Activated naive CD8-positive, alpha-beta T cell treated with anti-CD3 and anti-CD28 coated beads, Interleukin-2, amount 50 U/mL, for 24 hours (primary cell): ENCODE measurements at regions not wholly inside any gene's neighbourhood (a gene's known extent, or its start where the extent isn't known, plus 50 kb on each side); places are given as distances from the start of the nearest gene placed in this dataset.
"Not testable (repeated sequence)": the region's sequence is repeated elsewhere in the genome, so short reads cannot be mapped to it uniquely, and the experiment has no call there.

Source experiments
- ATAC-seq: fragments of 150-1000 bp; cut with Tn5 transposase; one replicate; pipeline ENCODE4 v1.10.0; 2021
- DNase-seq: peaks from one replicate; pipeline ENCODE4 v3.0.0; 2021
- H3K27ac Mint-ChIP-seq: one replicate; pipeline ENCODE4 v1.8.0; 2021; ENCODE audit warnings: mild to moderate bottlenecking, mixed read lengths
- H3K27me3 Mint-ChIP-seq: one replicate; pipeline ENCODE4 v1.8.0; 2021; ENCODE audit warnings: mixed read lengths
- H3K36me3 Mint-ChIP-seq: one replicate; pipeline ENCODE4 v1.8.0; 2021; ENCODE audit warnings: low read depth, mixed read lengths
- H3K4me1 Mint-ChIP-seq: one replicate; pipeline ENCODE4 v1.8.0; 2021; ENCODE audit warnings: mixed read lengths
- H3K4me3 Mint-ChIP-seq: one replicate; pipeline ENCODE4 v1.8.0; 2021; ENCODE audit warnings: mild to moderate bottlenecking, moderate library complexity, mixed read lengths
- H3K9me3 Mint-ChIP-seq: one replicate; pipeline ENCODE4 v1.8.0; 2021; ENCODE audit warnings: mixed read lengths

DNA sequence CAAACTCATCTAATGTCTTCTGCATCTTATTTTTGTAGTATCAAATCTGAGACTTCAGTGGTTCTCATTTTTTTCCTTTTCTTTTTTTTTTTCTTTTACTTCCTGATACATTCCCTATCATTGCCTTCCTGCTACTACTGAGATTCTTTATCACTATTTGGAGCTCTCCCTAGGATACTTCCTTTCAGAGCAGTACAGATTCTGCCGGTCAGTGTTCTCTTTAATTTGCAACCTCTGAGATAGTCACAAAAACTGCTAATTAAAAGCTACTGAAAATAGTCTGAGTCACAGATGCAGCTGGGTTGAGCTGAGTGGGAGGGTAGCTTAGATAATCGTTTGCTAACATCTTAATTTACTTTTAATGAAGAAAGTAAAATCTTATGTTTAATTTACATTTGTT is 1279.7 kb downstream of the ARAP2 start:
- H3K4me1 Mint-ChIP-seq = no peaks in the 10 kb centered on the region
- no peaks in the 10 kb centered on the region for H3K9me3 Mint-ChIP-seq
- DNase-seq (no peak), ATAC-seq (no peak)
- H3K27ac Mint-ChIP-seq = no peak overlapping the region
- no peaks in the 10 kb centered on the region for H3K36me3 Mint-ChIP-seq
- no peak overlapping the region for H3K4me3 Mint-ChIP-seq
- no peaks in the 10 kb centered on the region for H3K27me3 Mint-ChIP-seq

DNA sequence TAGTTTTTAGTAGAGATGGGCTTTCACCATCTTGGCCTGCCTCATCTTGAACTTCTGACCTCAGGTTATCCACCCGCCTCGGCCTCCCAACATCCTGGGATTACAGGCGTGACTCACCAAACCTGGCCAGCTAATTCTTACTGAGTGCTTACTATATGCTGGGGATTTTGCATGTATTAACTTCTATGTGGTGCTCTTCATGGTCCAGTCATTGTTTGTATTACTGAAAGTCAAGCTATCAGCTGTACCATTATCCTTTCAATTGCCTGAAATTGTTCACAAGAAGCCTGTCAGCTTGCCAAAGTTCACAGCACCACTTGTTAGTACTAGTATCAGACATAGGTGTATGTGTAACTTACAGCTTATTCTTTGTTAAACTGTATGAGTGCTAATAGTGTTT is 1272.1 kb downstream of the ARAP2 start:
- no peaks in the 10 kb centered on the region for H3K27me3 Mint-ChIP-seq
- no peak overlapping the region for H3K4me3 Mint-ChIP-seq
- H3K27ac Mint-ChIP-seq = no peak overlapping the region
- no peaks in the 10 kb centered on the region for H3K36me3 Mint-ChIP-seq
- H3K9me3 Mint-ChIP-seq = peaks cover 4% of the 10 kb centered on the region
- no peaks in the 10 kb centered on the region for H3K4me1 Mint-ChIP-seq
- ATAC-seq (no peak), DNase-seq (no peak)

DNA sequence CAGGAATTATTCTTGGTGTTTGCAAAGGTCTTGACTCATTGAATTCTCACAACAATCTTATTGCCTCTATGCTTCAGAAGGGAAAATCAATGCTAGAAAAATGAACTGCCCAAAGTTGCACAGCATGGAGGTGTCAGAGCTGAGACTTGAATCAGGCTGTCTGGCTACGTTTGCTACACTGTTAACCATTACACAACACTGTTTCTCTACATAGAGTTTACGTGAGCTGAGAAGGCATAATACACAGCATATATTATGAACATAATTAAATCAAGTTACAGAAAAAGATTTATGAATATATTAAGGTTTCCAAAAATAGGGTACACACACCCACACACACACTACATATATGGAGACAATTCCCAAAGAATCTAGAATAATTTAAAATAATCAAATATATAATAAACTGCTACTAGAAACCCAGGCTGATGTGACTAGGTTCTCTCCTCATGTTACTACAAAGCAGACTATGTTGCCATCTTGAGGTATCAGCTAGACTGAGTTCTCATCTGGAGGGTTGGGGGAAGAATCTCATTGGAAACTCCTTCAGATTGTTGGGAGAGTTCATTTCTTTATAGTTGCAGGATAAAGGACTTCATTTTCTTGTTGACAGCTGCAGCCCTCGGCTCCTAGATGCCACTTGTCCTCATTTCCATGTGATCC is 1270.5 kb downstream of the ARAP2 start:
- no peak for DNase-seq
- H3K4me1 Mint-ChIP-seq = no peaks in the 10 kb centered on the region
- H3K36me3 Mint-ChIP-seq = no peaks in the 10 kb centered on the region
- ATAC-seq = no peak
- peaks cover 5% of the 10 kb centered on the region for H3K9me3 Mint-ChIP-seq
- no peaks in the 10 kb centered on the region for H3K27me3 Mint-ChIP-seq
- H3K4me3 Mint-ChIP-seq = no peak overlapping the region
- no peak overlapping the region for H3K27ac Mint-ChIP-seq

DNA sequence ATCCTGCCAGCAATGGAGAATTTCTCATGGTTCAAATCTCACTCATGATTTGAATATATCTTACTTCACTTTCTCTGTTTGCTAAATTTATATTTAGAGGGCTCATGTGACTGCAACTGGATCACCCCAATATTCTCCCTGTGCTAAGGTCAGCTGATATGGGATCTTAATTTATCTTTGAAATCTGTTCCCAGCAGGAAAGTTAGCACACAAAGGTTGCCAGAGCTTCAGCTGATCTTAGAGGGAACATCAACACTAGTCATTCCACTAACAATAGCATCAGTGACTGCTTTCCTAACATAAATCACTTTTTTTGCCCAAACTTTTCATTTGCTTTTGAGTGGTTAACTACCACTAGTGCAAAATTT is 1270.0 kb downstream of the ARAP2 start:
- no peak for ATAC-seq

DNA sequence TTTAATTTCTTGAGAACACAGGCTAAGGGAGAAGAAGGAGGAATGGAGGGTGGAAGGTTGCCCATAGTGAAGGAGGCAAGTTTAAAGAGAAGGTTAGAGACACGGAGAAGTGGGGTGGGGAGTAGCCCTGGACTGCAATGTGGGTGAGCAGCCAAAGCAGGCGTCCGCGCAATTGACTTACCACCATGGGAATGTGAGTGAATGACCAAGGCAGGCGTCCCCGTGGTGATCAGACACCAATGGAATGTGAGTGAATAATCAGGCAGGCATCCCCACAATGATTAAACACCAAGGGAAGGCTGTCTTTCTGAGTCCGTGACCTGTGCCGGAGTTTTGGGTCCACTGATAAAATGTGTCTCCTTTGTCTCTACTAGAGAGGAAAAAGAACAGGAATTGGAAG is 1223.1 kb downstream of the ARAP2 start:
- ATAC-seq, H3K27ac Mint-ChIP-seq, DNase-seq, H3K4me1 Mint-ChIP-seq, H3K27me3 Mint-ChIP-seq, H3K36me3 Mint-ChIP-seq, H3K4me3 Mint-ChIP-seq: not testable (repeated sequence)
- H3K9me3 Mint-ChIP-seq = peaks cover 25% of the 10 kb centered on the region

More for the DNA sequence above, 1270.0 kb downstream of the ARAP2 start:
- Mint-ChIP-seq H3K4me3 (no peak overlapping the region), H3K36me3 (no peaks in the 10 kb centered on the region), H3K9me3 (peaks cover 5% of the 10 kb centered on the region), H3K4me1 (no peaks in the 10 kb centered on the region), H3K27me3 (no peaks in the 10 kb centered on the region), H3K27ac (no peak overlapping the region)
- DNase-seq = no peak

DNA sequence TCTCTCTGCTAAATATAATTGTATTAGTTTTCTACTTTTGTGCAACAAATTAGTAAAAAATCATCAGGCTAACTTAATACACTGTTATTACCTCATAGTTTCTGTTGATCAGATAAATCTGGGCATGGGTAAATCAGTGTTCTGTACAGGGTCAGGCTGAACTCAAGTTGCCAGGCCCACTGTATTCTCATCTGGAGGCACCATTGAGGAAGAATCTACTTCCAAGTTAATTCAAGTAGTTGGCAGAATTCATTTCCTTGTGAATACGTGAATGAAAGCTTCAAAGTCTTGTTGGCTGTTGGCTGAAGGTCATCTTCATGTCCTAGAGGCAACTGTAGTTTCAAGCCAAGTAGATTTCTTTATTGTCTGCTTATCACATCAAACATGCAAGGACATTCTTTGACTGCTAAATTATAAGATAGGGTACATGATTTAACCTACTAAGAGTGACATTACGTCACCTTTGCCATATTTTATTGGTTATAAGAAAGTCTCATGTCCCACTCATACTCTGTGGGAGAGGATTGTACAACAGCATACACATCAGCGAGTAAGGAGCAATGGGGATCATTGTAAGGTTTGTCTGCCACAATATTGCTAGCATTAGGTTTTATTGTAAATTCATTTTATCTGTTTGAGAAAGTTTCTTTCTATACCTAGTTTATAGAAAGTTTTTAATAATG is 1219.0 kb downstream of the ARAP2 start:
- Mint-ChIP-seq H3K27ac (no peak overlapping the region), H3K4me1 (no peaks in the 10 kb centered on the region), H3K27me3 (no peaks in the 10 kb centered on the region), H3K36me3 (no peaks in the 10 kb centered on the region), H3K9me3 (peaks cover 8% of the 10 kb centered on the region), H3K4me3 (no peak overlapping the region)
- ATAC-seq (no peak), DNase-seq (no peak)

DNA sequence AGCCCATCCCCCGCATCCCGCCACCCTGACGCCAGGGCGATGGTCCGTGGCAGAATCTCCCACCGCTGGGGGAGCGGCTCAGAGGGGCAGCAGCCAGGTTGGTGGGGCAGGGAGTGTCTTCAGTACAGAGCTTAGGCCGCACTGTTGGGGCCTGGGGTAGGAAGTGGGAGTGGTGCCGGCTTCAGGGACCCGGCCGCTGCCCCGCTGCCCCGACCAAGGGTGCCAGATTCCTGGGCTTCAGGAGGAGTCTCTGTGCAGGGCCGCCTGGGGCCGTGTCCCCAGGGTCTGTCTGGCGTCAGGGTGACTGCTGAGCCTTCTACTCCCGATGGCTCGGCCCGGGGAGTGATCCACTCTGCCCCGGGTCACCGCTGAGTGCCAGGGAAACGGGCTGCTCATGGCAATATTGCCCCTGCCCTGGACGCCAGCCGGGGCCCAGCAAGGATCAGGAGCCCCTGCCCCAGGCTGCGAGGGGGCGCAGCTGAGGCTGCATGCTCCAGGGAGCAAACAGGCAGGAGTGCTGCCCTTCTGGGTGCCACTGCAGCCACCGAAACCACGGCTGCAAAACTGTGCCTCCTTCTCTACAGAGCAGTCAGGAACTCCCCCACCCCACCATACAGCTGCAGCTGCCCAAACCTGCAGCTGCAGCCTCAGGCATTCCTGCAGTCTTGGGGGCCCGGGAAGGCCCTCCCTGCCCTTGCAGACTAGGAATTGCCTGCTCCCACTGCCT is 1206.1 kb downstream of the ARAP2 start:
- Mint-ChIP-seq H3K36me3 (no peaks in the 10 kb centered on the region), H3K9me3 (peaks cover 4% of the 10 kb centered on the region), H3K27ac (no peak overlapping the region), H3K4me3 (no peak overlapping the region), H3K27me3 (no peaks in the 10 kb centered on the region), H3K4me1 (no peaks in the 10 kb centered on the region)
- DNase-seq (no peak), ATAC-seq (no peak)

DNA sequence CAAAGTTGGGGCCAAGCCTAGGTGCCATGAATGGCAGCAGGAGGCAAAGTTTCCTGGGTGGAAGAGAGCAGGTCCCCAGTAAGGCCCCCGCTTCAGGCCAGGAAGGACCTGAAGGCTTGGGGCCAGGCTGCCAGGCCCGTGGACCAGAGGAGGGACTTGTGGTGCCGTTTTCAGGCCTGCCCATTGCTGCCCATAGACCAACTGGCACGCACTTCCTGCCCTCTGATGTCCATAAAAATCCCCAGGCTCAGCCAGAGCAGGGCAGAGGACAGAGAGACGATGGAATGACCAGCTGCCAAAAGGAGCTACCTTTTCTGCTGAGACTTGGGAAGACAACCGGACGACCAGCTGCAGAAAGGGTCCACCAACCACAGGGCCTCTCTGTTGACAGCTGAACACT is 1205.5 kb downstream of the ARAP2 start:
- Mint-ChIP-seq H3K4me3 (no peak overlapping the region), H3K36me3 (no peaks in the 10 kb centered on the region), H3K27ac (no peak overlapping the region), H3K27me3 (no peaks in the 10 kb centered on the region), H3K9me3 (peaks cover 4% of the 10 kb centered on the region), H3K4me1 (no peaks in the 10 kb centered on the region)
- DNase-seq = no peak
- no peak for ATAC-seq

DNA sequence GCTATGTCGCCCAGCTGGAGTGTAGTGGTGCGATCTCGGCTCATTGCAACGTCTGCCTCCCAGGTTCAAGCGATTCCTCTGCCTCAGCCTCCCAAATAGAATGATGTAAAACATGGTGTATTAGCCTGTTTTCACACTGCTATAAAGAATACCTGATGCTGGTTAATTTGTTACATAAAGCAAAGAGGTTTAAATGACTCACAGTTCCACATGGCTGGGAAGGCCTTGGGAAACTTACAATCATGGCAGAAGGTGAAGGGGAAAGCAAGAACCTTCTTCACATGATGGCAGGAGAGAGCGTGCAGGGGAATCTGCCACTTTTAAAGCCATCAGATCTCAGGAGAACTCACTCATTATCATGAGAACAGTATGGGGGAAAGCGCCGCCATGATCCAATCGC is 1191.8 kb downstream of the ARAP2 start:
- Mint-ChIP-seq H3K4me3 (no peak overlapping the region), H3K36me3 (no peaks in the 10 kb centered on the region), H3K27me3 (no peaks in the 10 kb centered on the region), H3K4me1 (no peaks in the 10 kb centered on the region), H3K27ac (no peak overlapping the region), H3K9me3 (no peaks in the 10 kb centered on the region)
- DNase-seq (no peak), ATAC-seq (no peak)

DNA sequence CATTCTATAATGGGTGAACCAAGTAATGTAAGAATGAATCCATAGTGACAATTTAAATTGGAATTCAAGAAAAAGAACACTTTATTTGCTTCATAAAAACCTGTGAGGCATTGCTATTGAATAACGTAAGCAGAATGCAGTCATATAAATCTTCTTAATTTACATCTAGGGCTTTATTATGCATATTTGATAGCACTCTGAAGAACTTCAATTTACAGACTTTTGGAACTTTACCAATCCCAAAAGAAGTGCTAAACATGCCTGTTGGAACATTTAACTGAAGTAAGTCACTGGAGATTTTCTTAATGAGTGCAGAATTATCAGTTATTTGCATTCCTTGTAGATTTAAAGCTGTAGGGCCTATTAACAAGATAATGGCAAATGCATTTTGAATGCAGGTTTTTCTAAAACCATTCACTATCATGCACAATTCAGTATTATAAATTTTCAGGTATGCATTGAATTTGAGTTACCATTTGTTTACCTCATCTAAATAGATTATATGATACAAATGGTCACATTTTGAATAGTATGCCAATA is 1181.2 kb downstream of the ARAP2 start:
- Mint-ChIP-seq H3K4me1 (no peaks in the 10 kb centered on the region), H3K27me3 (no peaks in the 10 kb centered on the region), H3K9me3 (no peaks in the 10 kb centered on the region), H3K36me3 (no peaks in the 10 kb centered on the region), H3K27ac (no peak overlapping the region), H3K4me3 (no peak overlapping the region)
- DNase-seq (no peak), ATAC-seq (no peak)

DNA sequence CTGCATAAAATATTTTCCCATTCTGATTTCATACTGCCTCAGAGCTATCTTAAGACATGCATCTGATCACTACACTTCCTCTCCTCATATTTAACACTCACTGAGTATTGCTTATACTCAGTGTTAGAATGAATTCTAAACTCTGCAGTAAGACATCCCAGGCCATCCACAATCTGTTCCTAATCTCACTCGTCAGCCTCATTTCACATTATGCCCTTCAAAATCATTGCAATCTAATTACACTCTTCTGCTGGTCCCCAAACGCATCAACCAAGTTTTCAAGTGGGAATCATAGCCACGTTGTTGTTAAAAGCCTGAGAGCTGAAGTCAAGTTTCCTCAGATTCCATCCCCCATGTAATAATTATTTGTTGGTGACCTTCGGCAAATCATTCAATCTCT is 1177.9 kb downstream of the ARAP2 start:
- H3K36me3 Mint-ChIP-seq = no peaks in the 10 kb centered on the region
- no peak overlapping the region for H3K4me3 Mint-ChIP-seq
- no peaks in the 10 kb centered on the region for H3K4me1 Mint-ChIP-seq
- H3K27me3 Mint-ChIP-seq = no peaks in the 10 kb centered on the region
- H3K9me3 Mint-ChIP-seq = no peaks in the 10 kb centered on the region
- no peak overlapping the region for H3K27ac Mint-ChIP-seq
- no peak for ATAC-seq
- no peak for DNase-seq

DNA sequence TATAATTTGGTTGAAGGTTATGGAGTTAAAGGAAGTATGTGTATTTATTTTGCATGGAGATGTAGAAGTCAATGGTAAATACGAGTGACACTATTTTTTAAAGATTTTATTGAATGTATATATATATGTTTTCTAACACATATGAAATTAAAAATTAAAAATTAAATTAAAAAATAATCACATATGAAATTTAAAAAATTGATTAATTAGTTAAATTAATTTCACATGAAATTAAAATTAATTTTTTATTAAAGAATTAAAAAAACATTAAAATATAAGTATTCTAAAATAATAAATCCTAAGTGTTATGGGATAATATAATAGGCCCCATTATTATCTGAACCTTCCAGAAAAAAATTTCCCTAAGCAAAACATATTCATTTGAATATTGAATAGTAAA is 1163.5 kb downstream of the ARAP2 start:
- ATAC-seq (no peak), DNase-seq (no peak)
- Mint-ChIP-seq H3K27ac (no peak overlapping the region), H3K27me3 (no peaks in the 10 kb centered on the region), H3K4me1 (no peaks in the 10 kb centered on the region), H3K4me3 (no peak overlapping the region), H3K9me3 (peaks cover 5% of the 10 kb centered on the region), H3K36me3 (no peaks in the 10 kb centered on the region)

DNA sequence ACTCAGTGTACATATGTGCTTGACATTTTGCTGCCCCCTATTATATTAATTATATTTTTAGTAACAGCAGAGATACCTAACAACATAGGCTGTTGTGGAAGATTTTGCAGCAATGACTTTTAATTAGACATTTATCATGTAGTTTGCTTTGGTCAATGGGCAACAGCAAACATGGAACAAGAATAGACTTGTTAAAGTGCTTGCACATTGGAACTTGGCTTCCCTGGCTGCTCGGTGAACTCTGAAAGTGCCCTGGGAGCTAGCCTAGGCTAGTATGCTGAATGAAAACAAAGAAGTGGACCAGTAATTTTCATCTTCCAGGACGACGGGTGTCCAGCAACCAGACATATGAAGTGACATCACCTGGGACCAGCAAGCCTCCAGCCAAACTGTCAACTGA is 1157.1 kb downstream of the ARAP2 start:
- peaks cover 4% of the 10 kb centered on the region for H3K9me3 Mint-ChIP-seq
- DNase-seq = no peak

DNA sequence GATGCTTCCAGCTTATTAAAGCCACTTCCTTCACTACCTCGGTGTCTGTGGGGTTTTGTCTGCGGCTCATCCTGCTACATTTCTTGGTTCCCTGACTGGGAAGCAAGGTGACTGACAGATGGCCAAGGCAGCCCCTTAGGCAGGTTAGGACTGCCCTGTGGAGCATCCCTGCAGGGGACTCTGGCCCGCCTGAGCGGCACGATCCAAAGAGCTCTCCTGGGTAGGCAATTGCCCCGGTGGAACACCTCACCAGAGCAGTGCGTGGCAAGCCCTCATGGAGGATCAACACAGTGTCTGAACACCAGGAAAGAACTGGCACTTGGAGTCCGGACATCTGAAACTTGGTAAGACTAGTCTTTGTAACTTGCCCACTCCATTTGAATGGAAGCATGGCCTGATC is 1143.4 kb downstream of the ARAP2 start:
- H3K36me3 Mint-ChIP-seq = no peaks in the 10 kb centered on the region
- no peak overlapping the region for H3K27ac Mint-ChIP-seq
- ATAC-seq (no peak), DNase-seq (no peak)
- no peaks in the 10 kb centered on the region for H3K4me1 Mint-ChIP-seq
- H3K9me3 Mint-ChIP-seq = no peaks in the 10 kb centered on the region
- H3K4me3 Mint-ChIP-seq = no peak overlapping the region
- no peaks in the 10 kb centered on the region for H3K27me3 Mint-ChIP-seq

More for the DNA sequence above, 1157.1 kb downstream of the ARAP2 start:
- Mint-ChIP-seq H3K27ac (no peak overlapping the region), H3K4me1 (no peaks in the 10 kb centered on the region), H3K4me3 (no peak overlapping the region), H3K27me3 (no peaks in the 10 kb centered on the region), H3K36me3 (no peaks in the 10 kb centered on the region)
- no peak for ATAC-seq

DNA sequence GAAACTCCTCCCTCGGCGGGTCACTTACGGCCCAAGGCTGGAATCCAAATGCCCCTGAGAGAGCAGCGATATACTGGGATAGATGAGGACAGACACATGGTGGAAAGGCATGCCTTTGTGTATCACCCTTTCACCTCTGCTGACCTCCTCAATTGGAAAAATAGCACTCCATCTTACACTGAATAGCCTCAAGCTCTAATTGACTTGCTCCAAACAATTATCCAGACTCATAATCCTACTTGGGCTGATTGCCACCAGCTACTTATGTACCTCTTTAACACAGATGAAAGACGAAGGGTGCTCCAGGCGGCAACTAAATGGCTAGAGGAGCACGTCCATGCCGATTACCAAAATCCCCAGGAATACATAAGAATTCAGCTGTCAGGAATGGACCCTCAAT is 1142.2 kb downstream of the ARAP2 start:
- Mint-ChIP-seq H3K4me1 (no peaks in the 10 kb centered on the region), H3K9me3 (no peaks in the 10 kb centered on the region), H3K27me3 (no peaks in the 10 kb centered on the region), H3K27ac (no peak overlapping the region), H3K36me3 (no peaks in the 10 kb centered on the region), H3K4me3 (no peak overlapping the region)
- ATAC-seq = no peak
- DNase-seq = no peak
